Astrocyte of the spinal cord (primary cell): ENCODE measurements at regions not wholly inside any gene's neighbourhood (a gene's known extent, or its start where the extent isn't known, plus 50 kb on each side); places are given as distances from the start of the nearest gene placed in this dataset.

Experiments
- DNase-seq: peaks from one replicate; pipeline ENCODE4 v3.0.0; 2011; ENCODE audit warnings: low read depth, low spot score
- H3K4me3 ChIP-seq: 2 replicates; pipeline ENCODE4 v1.5.1; 2011; ENCODE audit warnings: low read depth, mild to moderate bottlenecking, low read length, moderate library complexity
- in situ Hi-C: cut with HindIII; loops from 2 replicates; pipeline ENCODE4 v1.10.0; 2017; ENCODE audit warnings: low sequenced_read_pairs
- TF ChIP-seq, protein P1 (sequence below): IDR thresholded peaks from 2 replicates; pipeline ENCODE4 v1.5.1; 2012; ENCODE audit warnings: low read depth, mild to moderate bottlenecking, low read length, inconsistent platforms

DNA sequence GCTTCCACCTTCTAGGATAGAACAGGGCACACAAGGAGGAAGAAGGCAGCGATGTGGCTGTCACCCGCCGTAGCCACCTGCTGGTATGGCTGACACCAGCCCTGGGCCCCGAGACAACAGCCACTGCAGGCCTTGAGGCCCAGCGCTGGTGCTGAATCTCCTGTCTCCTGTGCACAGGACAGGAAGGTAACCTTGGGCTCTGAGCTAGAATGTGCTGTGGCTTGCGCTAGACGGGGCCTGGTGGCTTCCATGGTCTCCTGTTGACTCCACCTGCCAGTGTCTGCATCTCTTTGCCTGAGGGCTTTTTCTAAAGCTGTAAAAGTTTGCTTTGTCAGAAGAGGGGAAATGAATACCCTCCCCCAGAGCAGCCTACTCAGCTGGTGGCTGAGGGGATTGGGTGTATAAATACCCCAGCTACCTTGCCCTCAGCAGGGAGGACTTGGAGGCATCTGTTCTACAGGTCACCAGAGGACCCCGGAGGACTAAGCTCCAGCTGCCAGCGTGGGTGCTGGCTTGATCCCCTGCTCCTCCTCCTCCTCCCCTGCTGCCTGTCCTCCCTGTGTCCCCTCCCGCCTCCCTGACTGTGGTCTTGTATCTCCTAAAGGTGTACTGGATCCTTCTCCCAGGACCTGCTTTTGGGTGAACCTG, 76.1 kb upstream of the SDK2 start:
- TF ChIP-seq, protein P1, sequence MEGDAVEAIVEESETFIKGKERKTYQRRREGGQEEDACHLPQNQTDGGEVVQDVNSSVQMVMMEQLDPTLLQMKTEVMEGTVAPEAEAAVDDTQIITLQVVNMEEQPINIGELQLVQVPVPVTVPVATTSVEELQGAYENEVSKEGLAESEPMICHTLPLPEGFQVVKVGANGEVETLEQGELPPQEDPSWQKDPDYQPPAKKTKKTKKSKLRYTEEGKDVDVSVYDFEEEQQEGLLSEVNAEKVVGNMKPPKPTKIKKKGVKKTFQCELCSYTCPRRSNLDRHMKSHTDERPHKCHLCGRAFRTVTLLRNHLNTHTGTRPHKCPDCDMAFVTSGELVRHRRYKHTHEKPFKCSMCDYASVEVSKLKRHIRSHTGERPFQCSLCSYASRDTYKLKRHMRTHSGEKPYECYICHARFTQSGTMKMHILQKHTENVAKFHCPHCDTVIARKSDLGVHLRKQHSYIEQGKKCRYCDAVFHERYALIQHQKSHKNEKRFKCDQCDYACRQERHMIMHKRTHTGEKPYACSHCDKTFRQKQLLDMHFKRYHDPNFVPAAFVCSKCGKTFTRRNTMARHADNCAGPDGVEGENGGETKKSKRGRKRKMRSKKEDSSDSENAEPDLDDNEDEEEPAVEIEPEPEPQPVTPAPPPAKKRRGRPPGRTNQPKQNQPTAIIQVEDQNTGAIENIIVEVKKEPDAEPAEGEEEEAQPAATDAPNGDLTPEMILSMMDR, result no peak
- no peak overlapping the region for H3K4me3 ChIP-seq
- no peak for DNase-seq
- in situ Hi-C loops, result no loop called here

GRCh38 chr17:73722165-73722564, 77.9 kb upstream of the SDK2 start:
- DNase-seq, result no peak
- no peak overlapping the region for H3K4me3 ChIP-seq
- TF ChIP-seq, protein P1, result no peak
- in situ Hi-C loops, result no loop called here

- no peak overlapping the region for H3K4me3 ChIP-seq
- DNase-seq, result no peak
- TF ChIP-seq, protein P1, result no peak
- in situ Hi-C loops, result no loop called here
Observed at GRCh38 chr17:73723317-73723716, 79.1 kb upstream of the SDK2 start.

GRCh38 chr17:73724341-73724740, 80.1 kb upstream of the SDK2 start:
- no peak overlapping the region for H3K4me3 ChIP-seq
- no peak for DNase-seq
- TF ChIP-seq, protein P1, result no peak
- in situ Hi-C loops, result no loop called here

GRCh38 chr17:73724990-73725389, 80.7 kb upstream of the SDK2 start:
- no peak for DNase-seq
- H3K4me3 ChIP-seq, result no peak overlapping the region
- TF ChIP-seq, protein P1, result no peak
- in situ Hi-C loops, result no loop called here

DNA sequence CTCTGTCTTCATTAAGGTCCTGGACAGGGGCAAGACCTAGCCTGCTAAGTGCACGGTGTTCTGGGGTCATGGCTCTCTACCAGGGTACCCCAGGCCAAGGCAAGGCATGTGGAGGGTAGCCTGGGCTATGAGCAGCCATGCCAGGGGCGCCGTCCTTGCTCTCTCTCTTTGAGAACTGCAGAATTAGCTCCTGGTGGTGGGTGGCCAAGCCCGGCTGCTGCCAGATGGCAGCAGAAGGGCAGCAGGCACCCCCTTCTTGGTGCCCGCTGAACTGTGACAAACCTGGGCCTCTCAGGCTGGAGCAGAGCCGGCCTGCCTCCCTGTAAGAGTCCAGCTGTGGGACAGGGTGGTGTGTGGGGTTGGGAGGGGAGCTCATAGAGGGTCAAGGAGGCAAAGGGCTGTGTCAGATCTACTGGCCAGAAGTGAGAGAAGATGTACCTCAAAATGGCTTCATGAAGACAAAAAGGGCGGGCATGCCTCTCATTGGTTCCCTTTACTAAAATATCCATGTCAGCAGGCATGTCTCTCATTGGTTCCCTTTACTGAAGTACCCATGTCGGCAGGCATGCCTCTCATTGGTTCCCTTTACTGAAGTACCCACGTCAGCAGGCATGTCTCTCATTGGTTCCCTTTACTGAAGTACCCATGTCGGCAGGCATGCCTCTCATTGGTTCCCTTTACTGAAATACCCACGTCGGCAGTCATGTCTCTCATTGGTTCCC, 81.7 kb upstream of the SDK2 start:
- in situ Hi-C loops, result no loop called here
- TF ChIP-seq, protein P1, result no peak
- no peak overlapping the region for H3K4me3 ChIP-seq
- DNase-seq, result no peak
